ENCODE measurements at regions not wholly inside any gene's neighbourhood (a gene's known extent, or its start where the extent isn't known, plus 50 kb on each side); places are given as distances from the start of the nearest gene placed in this dataset.

- TF ChIP-seq POLR2A (IDR thresholded peaks at IDR 0.05) (no peak), CTCF (IDR thresholded peaks at IDR 0.05) (no peak)
Measured at GRCh38 chr5:135215617-135216470, 181.8 kb upstream of the PITX1 start.

All from testis (tissue), 2 donors.